ENCODE measurements at regions not wholly inside any gene's neighbourhood (a gene's known extent, or its start where the extent isn't known, plus 50 kb on each side); places are given as distances from the start of the nearest gene placed in this dataset.

DNA sequence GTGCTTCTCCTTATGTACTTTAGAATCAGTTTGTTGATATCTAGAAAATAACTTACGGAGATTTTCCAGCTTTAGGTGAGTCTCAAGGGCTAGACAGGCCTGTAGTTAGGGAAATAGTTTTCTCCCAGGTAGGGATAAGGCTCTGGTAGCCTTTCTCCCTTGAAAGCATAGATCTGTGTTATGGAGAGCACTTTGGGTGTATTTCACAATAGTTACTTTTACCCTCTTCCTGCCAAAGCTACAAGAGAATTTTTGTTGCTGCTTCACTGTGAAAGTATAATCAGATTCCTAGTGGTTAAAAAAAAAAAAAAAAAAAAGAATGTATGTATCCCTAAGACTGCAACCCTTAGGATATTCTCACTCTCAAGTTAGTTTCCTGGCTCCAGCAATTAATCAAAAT lies 267.5 kb downstream of the PIK3C3 start:
- TF ChIP-seq, protein P1, sequence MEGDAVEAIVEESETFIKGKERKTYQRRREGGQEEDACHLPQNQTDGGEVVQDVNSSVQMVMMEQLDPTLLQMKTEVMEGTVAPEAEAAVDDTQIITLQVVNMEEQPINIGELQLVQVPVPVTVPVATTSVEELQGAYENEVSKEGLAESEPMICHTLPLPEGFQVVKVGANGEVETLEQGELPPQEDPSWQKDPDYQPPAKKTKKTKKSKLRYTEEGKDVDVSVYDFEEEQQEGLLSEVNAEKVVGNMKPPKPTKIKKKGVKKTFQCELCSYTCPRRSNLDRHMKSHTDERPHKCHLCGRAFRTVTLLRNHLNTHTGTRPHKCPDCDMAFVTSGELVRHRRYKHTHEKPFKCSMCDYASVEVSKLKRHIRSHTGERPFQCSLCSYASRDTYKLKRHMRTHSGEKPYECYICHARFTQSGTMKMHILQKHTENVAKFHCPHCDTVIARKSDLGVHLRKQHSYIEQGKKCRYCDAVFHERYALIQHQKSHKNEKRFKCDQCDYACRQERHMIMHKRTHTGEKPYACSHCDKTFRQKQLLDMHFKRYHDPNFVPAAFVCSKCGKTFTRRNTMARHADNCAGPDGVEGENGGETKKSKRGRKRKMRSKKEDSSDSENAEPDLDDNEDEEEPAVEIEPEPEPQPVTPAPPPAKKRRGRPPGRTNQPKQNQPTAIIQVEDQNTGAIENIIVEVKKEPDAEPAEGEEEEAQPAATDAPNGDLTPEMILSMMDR (IDR thresholded peaks at IDR 0.05) = no peak
- no peak for TF ChIP-seq POLR2AphosphoS5 (IDR thresholded peaks at IDR 0.05)
